Lower lobe of right lung (tissue), 2 donors: ENCODE measurements at regions not wholly inside any gene's neighbourhood (a gene's known extent, or its start where the extent isn't known, plus 50 kb on each side); places are given as distances from the start of the nearest gene placed in this dataset.

Experiments used
- ATAC-seq, 2 donors: fragments of 200-7000 bp; cut with Tn5 transposase; one replicate each; pipeline ENCODE4 v1.9.1; 2020 to 2022; ENCODE audit warnings: mild to moderate bottlenecking in 2 of 2, moderate library complexity in 2 of 2
- DNase-seq: peaks from one replicate; pipeline ENCODE4 v3.0.0-alpha.2; 2020
- H3K27ac ChIP-seq: fragments of 200-600 bp; one replicate; pipeline ENCODE4 v1.8.0; 2022
- H3K27me3 ChIP-seq: fragments of 200-600 bp; one replicate; pipeline ENCODE4 v1.8.0; 2022; ENCODE audit warnings: low read depth
- H3K36me3 ChIP-seq: fragments of 200-600 bp; one replicate; pipeline ENCODE4 v1.8.0; 2022; ENCODE audit warnings: mild to moderate bottlenecking
- H3K4me1 ChIP-seq: fragments of 200-600 bp; one replicate; pipeline ENCODE4 v1.8.0; 2022
- H3K4me3 ChIP-seq: fragments of 200-600 bp; one replicate; pipeline ENCODE4 v1.8.0; 2022; ENCODE audit warnings: mild to moderate bottlenecking
- H3K9me3 ChIP-seq: fragments of 200-600 bp; one replicate; pipeline ENCODE4 v1.8.0; 2022
- CTCF ChIP-seq: fragments of 200-600 bp; IDR thresholded peaks from one replicate; pipeline ENCODE4 v1.8.0; 2022; ENCODE audit warnings: antibody characterized with exemption, mild to moderate bottlenecking
- intact Hi-C: fragments of 100-400 bp; cut with DNase I; formaldehyde crosslinking; loops from one replicate; pipeline ENCODE4 v1.11.0; 2022
- donor health status: DM: no; HTN: yes; CAD: no; lungs with severe emphysema.

- ATAC-seq: no peak
- H3K36me3 ChIP-seq: no peaks in the 10 kb centered on the region
- no peaks in the 10 kb centered on the region for H3K27me3 ChIP-seq
- H3K9me3 ChIP-seq: no peaks in the 10 kb centered on the region
- DNase-seq: no peak
- intact Hi-C loops: no loop called here
- peaks cover 5% of the 10 kb centered on the region for H3K4me1 ChIP-seq
- no peak for TF ChIP-seq CTCF
- no peak overlapping the region for H3K4me3 ChIP-seq
- H3K27ac ChIP-seq: no peak overlapping the region
Measured at GRCh38 chr20:23197836-23198235, 111.7 kb upstream of the CD93 start.

DNA sequence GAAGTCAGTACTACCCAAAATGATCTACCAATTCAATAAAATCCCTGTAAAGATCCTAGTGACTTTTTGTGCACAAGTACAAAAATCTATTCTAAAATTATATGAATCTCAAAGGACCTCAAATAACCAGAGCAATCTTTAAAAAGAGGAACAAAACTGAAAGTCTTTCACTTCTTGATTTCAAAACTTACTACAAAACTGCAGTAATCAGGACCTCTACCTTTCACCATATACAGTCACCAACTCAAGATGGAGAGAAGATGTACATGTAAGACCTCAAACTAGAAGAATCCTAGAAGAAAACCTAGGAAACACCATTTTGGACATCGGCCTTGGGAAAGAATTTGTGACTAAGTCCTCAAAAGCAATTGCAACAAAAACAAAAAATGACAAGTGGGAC is 109.5 kb upstream of the CD93 start:
- TF ChIP-seq CTCF: no peak

DNA sequence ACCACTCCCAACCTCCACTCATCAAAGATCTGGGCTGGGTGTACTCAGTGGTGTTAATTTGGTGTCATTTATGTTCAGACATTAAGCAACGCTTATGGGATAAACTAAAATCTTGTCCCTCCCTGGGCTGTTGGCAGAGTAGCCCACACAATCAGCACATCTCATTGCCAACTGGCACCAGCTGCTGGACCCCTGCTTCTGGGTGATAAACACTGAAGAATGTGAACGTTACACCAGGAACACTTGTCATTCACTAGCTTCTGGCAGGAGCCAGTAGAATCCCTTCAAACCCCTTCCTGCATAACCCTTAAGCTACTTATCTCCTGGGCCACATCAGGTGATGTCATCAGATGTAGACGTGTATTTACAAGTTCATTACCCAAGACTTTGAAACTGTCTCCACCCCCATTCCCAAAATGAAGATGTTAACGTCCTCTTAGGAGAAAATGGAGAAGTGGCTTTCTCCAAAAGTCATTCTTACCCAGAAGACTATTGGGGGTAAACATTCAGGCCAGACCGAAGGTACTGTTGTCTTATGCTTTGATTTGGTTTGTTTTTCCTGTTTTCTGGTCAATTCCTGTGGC is 107.8 kb upstream of the CD93 start:
- no peaks in the 10 kb centered on the region for H3K27me3 ChIP-seq
- DNase-seq: no peak
- H3K4me3 ChIP-seq: no peak overlapping the region
- H3K36me3 ChIP-seq: no peaks in the 10 kb centered on the region
- peak; percentile 12 to 32 for ATAC-seq
- intact Hi-C loops: no loop called here
- no peak for TF ChIP-seq CTCF
- no peaks in the 10 kb centered on the region for H3K4me1 ChIP-seq
- H3K9me3 ChIP-seq: no peaks in the 10 kb centered on the region
- H3K27ac ChIP-seq: no peak overlapping the region

More for the DNA sequence above, 109.5 kb upstream of the CD93 start:
- H3K36me3 ChIP-seq: no peaks in the 10 kb centered on the region
- H3K4me3 ChIP-seq: no peak overlapping the region
- no peak overlapping the region for H3K27ac ChIP-seq
- intact Hi-C loops: no loop called here
- no peaks in the 10 kb centered on the region for H3K9me3 ChIP-seq
- DNase-seq: no peak
- H3K4me1 ChIP-seq: no peaks in the 10 kb centered on the region
- no peaks in the 10 kb centered on the region for H3K27me3 ChIP-seq
- no peak for ATAC-seq

DNA sequence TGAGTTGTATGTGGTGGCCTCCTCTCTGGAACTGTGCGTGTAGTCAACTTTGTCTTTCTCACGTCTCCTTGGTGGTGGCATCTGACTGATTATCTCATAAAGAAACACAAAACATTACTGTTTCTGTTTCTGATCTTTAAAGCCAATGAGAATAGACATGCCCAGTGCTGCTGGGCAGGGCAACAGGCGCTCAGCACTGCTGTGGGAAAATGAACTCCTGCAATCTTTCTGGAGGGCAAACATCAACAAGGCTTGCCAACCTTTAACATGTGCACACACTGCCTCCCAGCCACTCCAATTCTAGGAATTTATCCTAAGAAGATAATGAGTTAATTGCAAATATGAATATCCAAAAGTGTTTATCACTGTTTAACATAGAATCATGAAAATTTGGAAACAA is 106.3 kb upstream of the CD93 start:
- intact Hi-C loops: no loop called here
- Histone ChIP-seq H3K36me3 (no peaks in the 10 kb centered on the region), H3K9me3 (no peaks in the 10 kb centered on the region), H3K27ac (no peak overlapping the region), H3K4me3 (no peak overlapping the region), H3K27me3 (no peaks in the 10 kb centered on the region), H3K4me1 (no peaks in the 10 kb centered on the region)
- TF ChIP-seq CTCF: no peak
- ATAC-seq (no peak), DNase-seq (no peak)

DNA sequence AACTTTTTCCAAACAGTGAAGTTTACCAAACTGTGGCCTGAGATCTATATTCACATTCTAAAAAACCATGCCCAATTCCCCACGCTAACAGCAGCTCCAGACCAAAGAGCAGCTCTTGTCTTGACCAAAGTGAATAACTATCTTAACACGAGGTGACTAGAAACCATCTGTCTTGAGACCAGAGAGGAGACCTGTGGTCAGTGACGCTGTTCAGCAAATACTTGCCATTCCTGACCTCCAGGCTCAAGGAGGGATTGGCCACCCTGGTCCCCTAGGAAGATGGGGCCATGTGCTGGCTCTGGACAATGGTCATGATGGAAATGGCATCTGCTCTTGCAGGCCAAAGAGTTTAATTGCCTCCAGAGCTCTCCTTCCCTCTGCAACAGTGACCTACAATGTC is 104.4 kb upstream of the CD93 start:
- Histone ChIP-seq H3K4me1 (no peaks in the 10 kb centered on the region), H3K9me3 (no peaks in the 10 kb centered on the region), H3K4me3 (no peak overlapping the region), H3K36me3 (no peaks in the 10 kb centered on the region), H3K27ac (no peak overlapping the region), H3K27me3 (no peaks in the 10 kb centered on the region)
- no peak for ATAC-seq
- intact Hi-C loops: no loop called here
- no peak for DNase-seq
- no peak for TF ChIP-seq CTCF

GRCh38 chr20:23189854-23190253 is 103.7 kb upstream of the CD93 start:
- intact Hi-C loops: no loop called here
- Histone ChIP-seq H3K36me3 (no peaks in the 10 kb centered on the region), H3K4me1 (no peaks in the 10 kb centered on the region), H3K27ac (no peak overlapping the region), H3K27me3 (no peaks in the 10 kb centered on the region), H3K4me3 (no peak overlapping the region), H3K9me3 (no peaks in the 10 kb centered on the region)
- ATAC-seq (peak in 1 of 2 donors; percentile 67), DNase-seq (no peak)
- TF ChIP-seq CTCF: no peak
